ENCODE measurements at regions not wholly inside any gene's neighbourhood (a gene's known extent, or its start where the extent isn't known, plus 50 kb on each side); places are given as distances from the start of the nearest gene placed in this dataset.

- Histone ChIP-seq H4K20me1 (ENCODE audit: control insufficient read depth, insufficient read depth, low read depth, low read length) (no peaks in the 10 kb centered on the region), H3K27me3 (ENCODE audit: control insufficient read depth, low read length) (peaks cover 6% of the 10 kb centered on the region), H3K36me3 (ENCODE audit: control insufficient read depth, low read length) (no peaks in the 10 kb centered on the region)
Observed at GRCh38 chr17:77793146-77793970, 165.1 kb upstream of the TNRC6C start.

GRCh38 chr17:77793971-77794235 is 164.6 kb upstream of the TNRC6C start:
- Histone ChIP-seq H3K9me2 (replicated peaks; ENCODE audit: control insufficient read depth, low read length) (no peaks in the 10 kb centered on the region), H3K4me1 (ENCODE audit: control insufficient read depth, low read length) (no peaks in the 10 kb centered on the region), H3K27ac (ENCODE audit: low read depth, low read length) (no peak overlapping the region), H3K79me2 (ENCODE audit: control insufficient read depth, low read length) (no peaks in the 10 kb centered on the region), H3K36me3 (ENCODE audit: control insufficient read depth, low read length) (no peaks in the 10 kb centered on the region), H3K27me3 (ENCODE audit: control insufficient read depth, low read length) (peaks cover 6% of the 10 kb centered on the region), H4K20me1 (ENCODE audit: control insufficient read depth, insufficient read depth, low read depth, low read length) (no peaks in the 10 kb centered on the region), H3K9me3 (ENCODE audit: control insufficient read depth, insufficient read depth, low read length) (no peaks in the 10 kb centered on the region), H3K4me2 (ENCODE audit: low read length) (no peak overlapping the region), H3K4me3 (ENCODE audit: low read length) (no peak overlapping the region), H3F3A (ENCODE audit: control insufficient read depth, insufficient read depth) (no peaks in the 10 kb centered on the region)
- TF ChIP-seq EZH2phosphoT487 (IDR thresholded peaks at IDR 0.05; ENCODE audit: borderline replicate concordance, low read length) (no peak), CTCF (IDR thresholded peaks at IDR 0.05; ENCODE audit: low read depth, low read length, poor library complexity, severe bottlenecking) (no peak)

More at GRCh38 chr17:77793146-77793970, 165.1 kb upstream of the TNRC6C start:
- no peaks in the 10 kb centered on the region for H3F3A ChIP-seq (ENCODE audit: control insufficient read depth, insufficient read depth)
- no peaks in the 10 kb centered on the region for H3K4me1 ChIP-seq (ENCODE audit: control insufficient read depth, low read length)
- no peak overlapping the region for H3K27ac ChIP-seq (ENCODE audit: low read depth, low read length)
- no peaks in the 10 kb centered on the region for H3K79me2 ChIP-seq (ENCODE audit: control insufficient read depth, low read length)
- no peaks in the 10 kb centered on the region for H3K9me2 ChIP-seq (replicated peaks; ENCODE audit: control insufficient read depth, low read length)
- no peaks in the 10 kb centered on the region for H3K9me3 ChIP-seq (ENCODE audit: control insufficient read depth, insufficient read depth, low read length)
- TF ChIP-seq CTCF (IDR thresholded peaks at IDR 0.05; ENCODE audit: low read depth, low read length, poor library complexity, severe bottlenecking) (no peak), EZH2phosphoT487 (IDR thresholded peaks at IDR 0.05; ENCODE audit: borderline replicate concordance, low read length) (no peak)
- H3K4me2 ChIP-seq (ENCODE audit: low read length): no peak overlapping the region
- no peak overlapping the region for H3K4me3 ChIP-seq (ENCODE audit: low read length)

- H3K27me3 ChIP-seq (ENCODE audit: control insufficient read depth, low read length): peaks cover 6% of the 10 kb centered on the region
Observed at GRCh38 chr17:77794846-77795245, 163.7 kb upstream of the TNRC6C start.

More at GRCh38 chr17:77794846-77795245, 163.7 kb upstream of the TNRC6C start:
- H4K20me1 ChIP-seq (ENCODE audit: control insufficient read depth, insufficient read depth, low read depth, low read length): no peaks in the 10 kb centered on the region
- H3K4me3 ChIP-seq (ENCODE audit: low read length): no peak overlapping the region
- H3K27ac ChIP-seq (ENCODE audit: low read depth, low read length): no peak overlapping the region
- no peaks in the 10 kb centered on the region for H3K4me1 ChIP-seq (ENCODE audit: control insufficient read depth, low read length)
- no peak overlapping the region for H3K4me2 ChIP-seq (ENCODE audit: low read length)
- no peaks in the 10 kb centered on the region for H3F3A ChIP-seq (ENCODE audit: control insufficient read depth, insufficient read depth)
- H3K36me3 ChIP-seq (ENCODE audit: control insufficient read depth, low read length): no peaks in the 10 kb centered on the region
- no peaks in the 10 kb centered on the region for H3K9me2 ChIP-seq (replicated peaks; ENCODE audit: control insufficient read depth, low read length)
- H3K9me3 ChIP-seq (ENCODE audit: control insufficient read depth, insufficient read depth, low read length): no peaks in the 10 kb centered on the region
- H3K79me2 ChIP-seq (ENCODE audit: control insufficient read depth, low read length): no peaks in the 10 kb centered on the region
- no peak for TF ChIP-seq CTCF (IDR thresholded peaks at IDR 0.05; ENCODE audit: low read depth, low read length, poor library complexity, severe bottlenecking)
- no peak for TF ChIP-seq EZH2phosphoT487 (IDR thresholded peaks at IDR 0.05; ENCODE audit: borderline replicate concordance, low read length)
